ENCODE measurements at regions not wholly inside any gene's neighbourhood (a gene's known extent, or its start where the extent isn't known, plus 50 kb on each side); places are given as distances from the start of the nearest gene placed in this dataset.
"Not testable (repeated sequence)": the region's sequence is repeated elsewhere in the genome, so short reads cannot be mapped to it uniquely, and the experiment has no call there.

- not testable (repeated sequence) for H3K36me3 ChIP-seq (replicated peaks; ENCODE audit: control insufficient read depth, insufficient read depth, low read length); DNase-seq; H3K27me3 ChIP-seq (ENCODE audit: control insufficient read depth, insufficient read depth, low read length); H3K4me3 ChIP-seq (ENCODE audit: insufficient read depth, low read depth, low read length)
These were observed 56.9 kb upstream of the TNK2 start for GRCh38 chr3:195965217-195965616.

- DNase-seq; H3K4me3 ChIP-seq (ENCODE audit: insufficient read depth, low read depth, low read length); H3K36me3 ChIP-seq (replicated peaks; ENCODE audit: control insufficient read depth, insufficient read depth, low read length); H3K27me3 ChIP-seq (ENCODE audit: control insufficient read depth, insufficient read depth, low read length): not testable (repeated sequence)
These were observed 56.2 kb upstream of the TNK2 start for GRCh38 chr3:195964318-195965107.

- not testable (repeated sequence) for H3K4me3 ChIP-seq (ENCODE audit: insufficient read depth, low read depth, low read length); H3K36me3 ChIP-seq (replicated peaks; ENCODE audit: control insufficient read depth, insufficient read depth, low read length); H3K27me3 ChIP-seq (ENCODE audit: control insufficient read depth, insufficient read depth, low read length); DNase-seq
These were observed 53.9 kb upstream of the TNK2 start for GRCh38 chr3:195962222-195962621.

- H3K27me3 ChIP-seq (ENCODE audit: control insufficient read depth, insufficient read depth, low read length); DNase-seq; H3K4me3 ChIP-seq (ENCODE audit: insufficient read depth, low read depth, low read length); H3K36me3 ChIP-seq (replicated peaks; ENCODE audit: control insufficient read depth, insufficient read depth, low read length): not testable (repeated sequence)
These were observed 52.8 kb upstream of the TNK2 start for GRCh38 chr3:195960971-195961775.

GRCh38 chr3:195960164-195960563 lies 51.8 kb upstream of the TNK2 start:
- DNase-seq; H3K36me3 ChIP-seq (replicated peaks; ENCODE audit: control insufficient read depth, insufficient read depth, low read length); H3K4me3 ChIP-seq (ENCODE audit: insufficient read depth, low read depth, low read length); H3K27me3 ChIP-seq (ENCODE audit: control insufficient read depth, insufficient read depth, low read length): not testable (repeated sequence)

GRCh38 chr3:195959367-195960157 lies 51.2 kb upstream of the TNK2 start:
- not testable (repeated sequence) for DNase-seq; H3K27me3 ChIP-seq (ENCODE audit: control insufficient read depth, insufficient read depth, low read length); H3K4me3 ChIP-seq (ENCODE audit: insufficient read depth, low read depth, low read length); H3K36me3 ChIP-seq (replicated peaks; ENCODE audit: control insufficient read depth, insufficient read depth, low read length)

GRCh38 chr3:195958736-195959135 lies 50.4 kb upstream of the TNK2 start:
- not testable (repeated sequence) for DNase-seq; H3K27me3 ChIP-seq (ENCODE audit: control insufficient read depth, insufficient read depth, low read length); H3K4me3 ChIP-seq (ENCODE audit: insufficient read depth, low read depth, low read length); H3K36me3 ChIP-seq (replicated peaks; ENCODE audit: control insufficient read depth, insufficient read depth, low read length)

Measured in H7 (cell line).